Type B pancreatic cell (in vitro differentiated cells): ENCODE measurements at regions not wholly inside any gene's neighbourhood (a gene's known extent, or its start where the extent isn't known, plus 50 kb on each side); places are given as distances from the start of the nearest gene placed in this dataset.

Experiments
- DNase-seq: peaks from one replicate; pipeline ENCODE4 v3.0.0; 2021; ENCODE audit warnings: mixed read lengths; ENCODE audit not compliant: unreplicated experiment; ENCODE audit errors: extremely low spot score
- H3K27ac Mint-ChIP-seq: 2 replicates; pipeline ENCODE4 v1.8.0; 2021; ENCODE audit warnings: mild to moderate bottlenecking, mixed read lengths
- H3K27me3 Mint-ChIP-seq: 2 replicates; pipeline ENCODE4 v1.8.0; 2021; ENCODE audit warnings: mixed read lengths
- H3K36me3 Mint-ChIP-seq: 2 replicates; pipeline ENCODE4 v1.8.0; 2021; ENCODE audit warnings: mixed read lengths
- H3K4me1 Mint-ChIP-seq: one replicate; pipeline ENCODE4 v1.8.0; 2021; ENCODE audit warnings: mixed read lengths; ENCODE audit not compliant: unreplicated experiment
- H3K4me3 Mint-ChIP-seq: 2 replicates; pipeline ENCODE4 v1.8.0; 2021; ENCODE audit warnings: mild to moderate bottlenecking, mixed read lengths
- H3K9me3 Mint-ChIP-seq: 2 replicates; pipeline ENCODE4 v1.8.0; 2021; ENCODE audit warnings: mixed read lengths
- CTCF ChIP-seq: fragments of 200-600 bp; sonication (generic); conservative IDR thresholded peaks from 2 replicates; pipeline ENCODE4 v1.5.0; 2021; ENCODE audit warnings: antibody characterized with exemption, mild to moderate bottlenecking

DNA sequence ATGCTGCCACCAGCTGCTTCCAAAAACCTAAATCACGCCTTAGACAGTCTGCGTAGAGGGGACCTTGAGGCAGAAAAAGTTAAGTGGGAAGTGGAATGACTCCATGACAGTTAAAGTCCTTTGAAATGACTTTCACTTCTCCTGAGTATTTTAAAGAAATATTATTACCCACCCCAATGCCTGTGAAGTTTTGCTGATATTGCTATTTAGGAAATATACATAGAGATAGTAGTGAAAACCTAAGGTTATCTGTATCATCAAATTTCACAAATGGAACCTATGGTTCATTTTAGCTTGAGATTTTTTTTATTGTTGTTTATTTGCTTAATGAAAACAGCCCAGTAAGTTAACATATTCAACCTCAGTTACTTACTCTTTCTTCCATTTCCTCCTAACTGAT is 182.1 kb upstream of the FBXL4 start:
- no peak for TF ChIP-seq CTCF
- H3K36me3 Mint-ChIP-seq: no peaks in the 10 kb centered on the region
- H3K9me3 Mint-ChIP-seq: no peaks in the 10 kb centered on the region
- no peaks in the 10 kb centered on the region for H3K4me1 Mint-ChIP-seq
- H3K4me3 Mint-ChIP-seq: no peak overlapping the region
- H3K27me3 Mint-ChIP-seq: peaks cover 4% of the 10 kb centered on the region
- no peak overlapping the region for H3K27ac Mint-ChIP-seq
- no peak for DNase-seq

- Mint-ChIP-seq H3K4me3 (no peak overlapping the region), H3K9me3 (no peaks in the 10 kb centered on the region), H3K36me3 (no peaks in the 10 kb centered on the region), H3K27me3 (peaks cover 9% of the 10 kb centered on the region), H3K27ac (no peak overlapping the region), H3K4me1 (no peaks in the 10 kb centered on the region)
- no peak for DNase-seq
- no peak for TF ChIP-seq CTCF
These were observed 174.0 kb upstream of the FBXL4 start for GRCh38 chr6:99121748-99122147.

DNA sequence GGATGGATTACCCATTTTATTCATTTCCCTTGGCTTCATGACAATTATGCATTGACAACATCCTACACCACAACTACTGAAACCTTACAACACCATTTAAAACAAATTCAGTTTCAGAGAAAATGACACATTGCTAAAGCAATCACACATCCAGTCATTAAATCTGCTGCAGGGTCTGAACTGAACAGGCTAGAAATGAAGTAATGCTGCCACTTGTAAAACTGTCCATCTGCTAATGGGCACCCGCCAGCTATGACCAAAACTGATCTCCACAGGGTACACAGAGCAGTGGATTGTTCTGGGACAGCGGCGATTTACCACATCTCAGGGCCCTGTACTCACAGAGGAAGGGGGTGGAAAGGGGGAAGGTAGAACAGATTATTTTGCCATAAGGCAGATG is 172.9 kb upstream of the FBXL4 start:
- Mint-ChIP-seq H3K4me1 (no peaks in the 10 kb centered on the region), H3K27me3 (peaks cover 13% of the 10 kb centered on the region), H3K27ac (no peak overlapping the region), H3K9me3 (no peaks in the 10 kb centered on the region), H3K36me3 (no peaks in the 10 kb centered on the region), H3K4me3 (no peak overlapping the region)
- TF ChIP-seq CTCF: no peak
- DNase-seq: no peak

DNA sequence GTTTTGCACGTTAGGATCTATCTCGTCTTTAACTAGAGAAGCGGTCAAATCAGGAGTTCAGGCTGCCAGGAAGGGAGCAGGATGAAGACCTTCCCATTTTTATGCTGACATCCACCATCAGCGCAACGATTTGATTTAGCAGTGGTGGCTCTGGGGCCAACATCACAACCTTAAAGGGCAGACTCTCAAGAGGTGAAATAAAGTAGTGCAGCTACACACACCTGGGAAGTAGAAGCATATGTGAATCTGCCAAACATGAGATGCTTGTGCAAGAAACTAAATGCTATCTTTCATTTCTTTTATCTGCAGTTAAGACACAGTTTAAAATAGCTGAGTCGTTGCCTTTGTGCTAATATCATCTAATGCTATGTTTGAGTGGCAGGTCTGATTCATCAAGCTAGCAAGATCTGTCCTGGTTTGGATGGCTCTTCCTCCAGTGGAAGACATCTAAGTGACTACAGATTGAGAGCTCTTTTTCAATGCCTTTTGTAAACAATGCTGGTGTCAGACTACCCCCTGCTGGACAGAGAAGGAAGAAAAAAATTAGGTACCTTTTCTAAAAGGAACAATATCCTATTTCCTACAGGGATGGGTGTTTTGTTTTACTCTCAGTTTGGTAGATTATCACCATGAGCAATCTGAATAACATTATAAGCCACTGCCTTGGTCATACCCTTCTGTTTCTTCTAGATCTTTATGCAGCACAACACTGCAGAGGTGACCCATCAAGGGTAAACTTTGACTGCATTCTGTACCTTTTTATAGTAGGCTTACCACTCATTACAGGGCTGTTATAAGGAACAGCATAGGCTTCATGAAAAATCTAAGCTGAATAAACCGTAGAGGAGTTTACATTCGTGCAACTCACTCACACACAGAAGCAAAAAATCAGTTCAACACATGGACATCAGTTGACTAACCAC is 171.6 kb upstream of the FBXL4 start:
- H3K27ac Mint-ChIP-seq: no peak overlapping the region
- no peaks in the 10 kb centered on the region for H3K4me1 Mint-ChIP-seq
- H3K4me3 Mint-ChIP-seq: no peak overlapping the region
- DNase-seq: no peak
- peak; percentile 88 for TF ChIP-seq CTCF
- peaks cover 20% of the 10 kb centered on the region for H3K27me3 Mint-ChIP-seq
- no peaks in the 10 kb centered on the region for H3K9me3 Mint-ChIP-seq
- H3K36me3 Mint-ChIP-seq: no peaks in the 10 kb centered on the region

GRCh38 chr6:99114769-99115406 is 167.1 kb upstream of the FBXL4 start:
- TF ChIP-seq CTCF: no peak
- Mint-ChIP-seq H3K9me3 (no peaks in the 10 kb centered on the region), H3K36me3 (no peaks in the 10 kb centered on the region), H3K27ac (no peak overlapping the region), H3K4me3 (no peak overlapping the region), H3K4me1 (no peaks in the 10 kb centered on the region), H3K27me3 (peaks cover 31% of the 10 kb centered on the region)
- DNase-seq: no peak
